HG02981 (cell line): ENCODE measurements at regions not wholly inside any gene's neighbourhood (a gene's known extent, or its start where the extent isn't known, plus 50 kb on each side); places are given as distances from the start of the nearest gene placed in this dataset.

Experiments used
- ATAC-seq: cut with Tn5 transposase; IDR thresholded peaks from one replicate; pipeline ENCODE4 v1.9.1; 2021; ENCODE audit warnings: mild to moderate bottlenecking, moderate library complexity; ENCODE audit not compliant: unreplicated experiment

- no peak for ATAC-seq
Observed at GRCh38 chr1:106181866-106182265, 874.6 kb upstream of the PRMT6 start.

- no peak for ATAC-seq
Observed at GRCh38 chr1:106185089-106185488, 871.4 kb upstream of the PRMT6 start.

GRCh38 chr1:106189780-106190179 lies 866.7 kb upstream of the PRMT6 start:
- no peak for ATAC-seq

GRCh38 chr1:106194206-106194605 lies 862.3 kb upstream of the PRMT6 start:
- ATAC-seq = no peak

GRCh38 chr1:106200711-106201110 lies 855.8 kb upstream of the PRMT6 start:
- ATAC-seq = no peak

- no peak for ATAC-seq
Observed at GRCh38 chr1:106207185-106207584, 849.3 kb upstream of the PRMT6 start.

GRCh38 chr1:106217765-106218164 lies 838.7 kb upstream of the PRMT6 start:
- ATAC-seq = no peak

- no peak for ATAC-seq
Observed at GRCh38 chr1:106222403-106222802, 834.1 kb upstream of the PRMT6 start.

- no peak for ATAC-seq
Observed at GRCh38 chr1:106223213-106223612, 833.3 kb upstream of the PRMT6 start.

GRCh38 chr1:106224426-106224825 lies 832.0 kb upstream of the PRMT6 start:
- ATAC-seq = no peak

GRCh38 chr1:106225403-106225802 lies 831.1 kb upstream of the PRMT6 start:
- ATAC-seq = no peak

GRCh38 chr1:106226550-106226949 lies 829.9 kb upstream of the PRMT6 start:
- no peak for ATAC-seq

- no peak for ATAC-seq
Observed at GRCh38 chr1:106232128-106232527, 824.3 kb upstream of the PRMT6 start.

- no peak for ATAC-seq
Observed at GRCh38 chr1:106233511-106233910, 823.0 kb upstream of the PRMT6 start.

- ATAC-seq = no peak
Observed at GRCh38 chr1:106249365-106249764, 807.1 kb upstream of the PRMT6 start.

- no peak for ATAC-seq
Observed at GRCh38 chr1:106249810-106250209, 806.7 kb upstream of the PRMT6 start.

GRCh38 chr1:106254748-106255147 lies 801.7 kb upstream of the PRMT6 start:
- ATAC-seq = no peak

GRCh38 chr1:106266786-106267185 lies 789.7 kb upstream of the PRMT6 start:
- ATAC-seq = no peak

- ATAC-seq = no peak
Observed at GRCh38 chr1:106268070-106268469, 788.4 kb upstream of the PRMT6 start.

GRCh38 chr1:106276871-106277270 lies 779.6 kb upstream of the PRMT6 start:
- no peak for ATAC-seq

GRCh38 chr1:106277786-106278185 lies 778.7 kb upstream of the PRMT6 start:
- no peak for ATAC-seq

- ATAC-seq = no peak
Observed at GRCh38 chr1:106278716-106279115, 777.8 kb upstream of the PRMT6 start.

- no peak for ATAC-seq
Observed at GRCh38 chr1:106289265-106289928, 767.1 kb upstream of the PRMT6 start.
